ENCODE measurements at regions not wholly inside any gene's neighbourhood (a gene's known extent, or its start where the extent isn't known, plus 50 kb on each side); places are given as distances from the start of the nearest gene placed in this dataset.
"Not testable (repeated sequence)": the region's sequence is repeated elsewhere in the genome, so short reads cannot be mapped to it uniquely, and the experiment has no call there.

DNA sequence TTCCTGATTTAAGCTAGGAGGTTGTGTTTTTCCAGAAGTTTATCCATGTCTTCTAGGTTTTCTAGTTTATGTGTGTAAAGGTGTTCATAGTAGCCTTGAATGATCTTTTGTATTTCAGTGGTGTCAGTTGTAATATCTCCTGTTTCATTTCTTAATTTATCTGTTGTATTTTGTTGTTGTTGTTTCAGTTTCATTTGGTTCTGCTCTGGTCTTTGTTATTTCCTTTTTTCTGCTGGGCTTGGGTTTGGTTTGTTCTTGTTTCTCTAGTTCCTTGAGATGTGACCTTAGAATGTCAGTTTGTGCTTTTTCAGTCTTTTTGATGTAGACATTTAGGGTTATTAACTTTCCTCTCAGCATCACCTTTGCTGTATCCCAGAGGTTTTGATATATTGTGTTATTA, 62.8 kb downstream of the SCP2D1 start:
- H3K9ac ChIP-seq (ENCODE audit: insufficient read depth, low read length); H3K4me2 ChIP-seq (ENCODE audit: extremely low read depth, insufficient read depth, low read length); H3K79me2 ChIP-seq (ENCODE audit: control insufficient read depth, insufficient read depth, low read length); H3K9me3 ChIP-seq (ENCODE audit: control insufficient read depth, insufficient read depth, low read depth, low read length); H3K27ac ChIP-seq (ENCODE audit: insufficient read depth, low read length); H3K4me3 ChIP-seq (replicated peaks in 1 of 4; ENCODE audit: control extremely low read depth in 1 of 4, insufficient read depth in 1 of 4, low read depth in 3 of 4, low read length in 4 of 4); H3K4me1 ChIP-seq (ENCODE audit: control insufficient read depth, extremely low read depth, insufficient read depth, low read length); H4K20me1 ChIP-seq (ENCODE audit: control insufficient read depth, extremely low read depth, insufficient read depth, low read length); H3K36me3 ChIP-seq (ENCODE audit: control insufficient read depth, insufficient read depth, low read length); H3K27me3 ChIP-seq (ENCODE audit: control insufficient read depth, insufficient read depth, low read length); H2AFZ ChIP-seq (ENCODE audit: low read length); DNase-seq (ENCODE audit: low read depth in 2 of 2): not testable (repeated sequence)

DNA sequence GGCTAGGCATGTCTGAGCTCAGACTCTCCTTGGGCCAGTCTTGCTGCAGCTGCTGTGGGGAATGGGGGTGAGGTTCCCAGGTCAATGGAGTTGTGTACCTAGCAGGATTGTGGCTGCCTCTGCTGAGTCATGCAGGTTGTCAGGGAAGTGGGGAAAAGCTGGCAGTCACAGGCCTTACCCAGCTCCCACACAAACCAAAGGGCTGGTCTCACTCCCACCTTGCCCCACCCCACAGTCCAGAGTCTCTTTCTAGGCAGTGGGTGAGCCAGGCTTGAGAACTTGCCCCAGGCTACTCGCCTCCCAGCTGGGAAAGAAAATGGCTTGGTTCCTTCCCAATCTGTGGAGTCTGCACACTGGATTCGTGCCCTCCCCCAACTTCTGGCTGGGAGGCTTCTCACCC, 65.7 kb downstream of the SCP2D1 start:
- no peak overlapping the region for H3K27ac ChIP-seq (ENCODE audit: insufficient read depth, low read length)
- no peak overlapping the region for H3K4me3 ChIP-seq (replicated peaks in 1 of 4; ENCODE audit: control extremely low read depth in 1 of 4, insufficient read depth in 1 of 4, low read depth in 3 of 4, low read length in 4 of 4)
- no peaks in the 10 kb centered on the region for H3K36me3 ChIP-seq (ENCODE audit: control insufficient read depth, insufficient read depth, low read length)
- H3K79me2 ChIP-seq (ENCODE audit: control insufficient read depth, insufficient read depth, low read length), result no peaks in the 10 kb centered on the region
- TF ChIP-seq EZH2 (IDR thresholded peaks at IDR 0.05; ENCODE audit: low read length, missing control alignments), result no peak
- TF ChIP-seq, protein P1, sequence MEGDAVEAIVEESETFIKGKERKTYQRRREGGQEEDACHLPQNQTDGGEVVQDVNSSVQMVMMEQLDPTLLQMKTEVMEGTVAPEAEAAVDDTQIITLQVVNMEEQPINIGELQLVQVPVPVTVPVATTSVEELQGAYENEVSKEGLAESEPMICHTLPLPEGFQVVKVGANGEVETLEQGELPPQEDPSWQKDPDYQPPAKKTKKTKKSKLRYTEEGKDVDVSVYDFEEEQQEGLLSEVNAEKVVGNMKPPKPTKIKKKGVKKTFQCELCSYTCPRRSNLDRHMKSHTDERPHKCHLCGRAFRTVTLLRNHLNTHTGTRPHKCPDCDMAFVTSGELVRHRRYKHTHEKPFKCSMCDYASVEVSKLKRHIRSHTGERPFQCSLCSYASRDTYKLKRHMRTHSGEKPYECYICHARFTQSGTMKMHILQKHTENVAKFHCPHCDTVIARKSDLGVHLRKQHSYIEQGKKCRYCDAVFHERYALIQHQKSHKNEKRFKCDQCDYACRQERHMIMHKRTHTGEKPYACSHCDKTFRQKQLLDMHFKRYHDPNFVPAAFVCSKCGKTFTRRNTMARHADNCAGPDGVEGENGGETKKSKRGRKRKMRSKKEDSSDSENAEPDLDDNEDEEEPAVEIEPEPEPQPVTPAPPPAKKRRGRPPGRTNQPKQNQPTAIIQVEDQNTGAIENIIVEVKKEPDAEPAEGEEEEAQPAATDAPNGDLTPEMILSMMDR (conservative IDR thresholded peaks at IDR 0.05 in 1 of 2, IDR thresholded peaks at IDR 0.05 in 1 of 2; ENCODE audit: low read depth in 1 of 2, low read length in 2 of 2), result no peak
- H3K4me1 ChIP-seq (ENCODE audit: control insufficient read depth, extremely low read depth, insufficient read depth, low read length), result no peaks in the 10 kb centered on the region
- H4K20me1 ChIP-seq (ENCODE audit: control insufficient read depth, extremely low read depth, insufficient read depth, low read length), result no peaks in the 10 kb centered on the region
- H3K9me3 ChIP-seq (ENCODE audit: control insufficient read depth, insufficient read depth, low read depth, low read length), result no peaks in the 10 kb centered on the region
- H2AFZ ChIP-seq (ENCODE audit: low read length), result no peak overlapping the region
- no peak overlapping the region for H3K4me2 ChIP-seq (ENCODE audit: extremely low read depth, insufficient read depth, low read length)
- no peak overlapping the region for H3K9ac ChIP-seq (ENCODE audit: insufficient read depth, low read length)
- DNase-seq (ENCODE audit: low read depth in 2 of 2), result no peak
- no peaks in the 10 kb centered on the region for H3K27me3 ChIP-seq (ENCODE audit: control insufficient read depth, insufficient read depth, low read length)

DNA sequence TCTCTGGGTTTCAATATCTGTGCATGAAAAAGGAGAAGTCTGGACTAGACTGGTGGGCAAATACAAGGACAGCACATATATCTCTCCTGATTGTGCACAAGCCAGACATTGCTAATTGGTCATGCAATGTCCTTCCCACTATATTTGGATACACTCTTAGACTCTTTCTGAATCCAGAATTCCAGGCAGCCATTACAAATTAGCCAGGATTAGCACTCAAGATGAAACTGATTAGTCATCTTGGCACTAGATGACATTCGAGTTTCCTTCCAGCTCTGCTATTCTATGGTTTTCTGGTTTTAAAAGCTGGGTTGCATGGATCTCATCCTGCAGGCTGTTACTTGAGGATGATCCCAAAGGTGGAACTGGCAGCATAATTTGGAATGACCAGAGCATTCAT, 73.2 kb downstream of the SCP2D1 start:
- Histone ChIP-seq H3K4me1 (ENCODE audit: control insufficient read depth, extremely low read depth, insufficient read depth, low read length) (no peaks in the 10 kb centered on the region), H3K27me3 (ENCODE audit: control insufficient read depth, insufficient read depth, low read length) (no peaks in the 10 kb centered on the region), H3K4me2 (ENCODE audit: extremely low read depth, insufficient read depth, low read length) (no peak overlapping the region), H3K4me3 (replicated peaks in 1 of 4; ENCODE audit: control extremely low read depth in 1 of 4, insufficient read depth in 1 of 4, low read depth in 3 of 4, low read length in 4 of 4) (no peak overlapping the region), H3K9me3 (ENCODE audit: control insufficient read depth, insufficient read depth, low read depth, low read length) (no peaks in the 10 kb centered on the region), H2AFZ (ENCODE audit: low read length) (no peak overlapping the region), H3K27ac (ENCODE audit: insufficient read depth, low read length) (no peak overlapping the region), H3K79me2 (ENCODE audit: control insufficient read depth, insufficient read depth, low read length) (no peaks in the 10 kb centered on the region), H4K20me1 (ENCODE audit: control insufficient read depth, extremely low read depth, insufficient read depth, low read length) (no peaks in the 10 kb centered on the region), H3K9ac (ENCODE audit: insufficient read depth, low read length) (no peak overlapping the region), H3K36me3 (ENCODE audit: control insufficient read depth, insufficient read depth, low read length) (no peaks in the 10 kb centered on the region)
- TF ChIP-seq EZH2 (IDR thresholded peaks at IDR 0.05; ENCODE audit: low read length, missing control alignments), result no peak
- TF ChIP-seq, protein P1 (conservative IDR thresholded peaks at IDR 0.05 in 1 of 2, IDR thresholded peaks at IDR 0.05 in 1 of 2; ENCODE audit: low read depth in 1 of 2, low read length in 2 of 2), result no peak
- DNase-seq (ENCODE audit: low read depth in 2 of 2), result no peak
